GM19455 (cell line): ENCODE measurements at regions not wholly inside any gene's neighbourhood (a gene's known extent, or its start where the extent isn't known, plus 50 kb on each side); places are given as distances from the start of the nearest gene placed in this dataset.
"Not testable (repeated sequence)": the region's sequence is repeated elsewhere in the genome, so short reads cannot be mapped to it uniquely, and the experiment has no call there.

ENCODE experiments used
- ATAC-seq: cut with Tn5 transposase; IDR thresholded peaks from one replicate; pipeline ENCODE4 v1.9.1; 2021; ENCODE audit not compliant: unreplicated experiment

DNA sequence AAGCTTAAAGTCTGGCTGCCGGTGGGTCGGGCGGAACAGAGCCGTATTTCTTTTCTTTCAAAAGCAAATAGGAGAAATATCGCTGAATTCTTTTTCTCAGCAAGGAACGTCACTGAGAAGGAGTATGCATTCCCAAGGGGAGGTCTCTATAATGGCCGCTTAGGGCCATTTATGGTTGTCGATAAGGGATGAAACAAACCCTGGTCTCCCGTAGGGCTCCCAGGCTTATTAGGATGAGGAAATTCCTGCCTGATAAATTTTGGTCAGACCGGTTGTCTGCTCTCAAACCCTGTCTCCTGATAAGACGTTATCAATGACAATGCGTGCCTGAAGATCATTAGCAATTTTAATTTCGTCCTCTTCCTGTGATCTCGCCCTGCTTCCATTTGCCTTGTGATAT is 227.7 kb upstream of the ZEB2 start:
- no peak for ATAC-seq

DNA sequence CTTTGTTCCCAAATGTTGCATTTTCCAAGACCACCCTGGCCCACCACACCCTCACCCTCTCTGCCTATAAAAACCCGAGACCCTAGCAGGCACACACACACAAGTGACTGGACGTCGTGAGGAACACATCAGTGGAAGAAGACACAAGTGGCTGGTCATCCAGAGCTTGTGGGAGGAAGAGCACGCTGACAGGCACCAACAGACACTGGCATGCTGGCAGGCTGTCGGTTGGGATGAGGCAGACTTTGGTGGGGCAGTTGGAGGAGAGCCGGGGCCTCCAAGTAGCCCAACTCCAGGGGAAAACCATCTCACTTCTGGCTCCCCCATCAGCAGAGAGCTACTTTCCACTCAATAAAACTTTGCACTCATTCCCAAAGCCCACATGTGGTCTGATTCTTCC is 225.5 kb upstream of the ZEB2 start:
- ATAC-seq: no peak

DNA sequence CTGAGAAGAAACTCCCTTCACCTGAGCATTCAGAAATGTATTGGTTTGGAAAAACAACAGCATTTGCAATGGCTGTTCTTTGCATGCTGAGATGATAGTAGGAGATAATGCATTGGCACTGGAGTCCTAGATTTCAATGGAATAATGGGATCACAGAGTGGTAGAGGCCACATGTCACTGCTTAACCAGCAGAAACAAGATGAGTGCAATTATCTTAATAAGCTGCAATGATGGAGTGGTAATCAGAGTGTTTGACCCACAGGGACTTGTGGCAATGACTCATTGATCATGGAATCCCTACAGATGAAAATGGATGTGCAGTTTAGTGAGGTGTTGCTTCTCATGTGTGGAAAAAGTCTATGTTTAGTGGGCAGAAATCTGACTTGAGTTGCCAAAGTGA is 218.8 kb upstream of the ZEB2 start:
- no peak for ATAC-seq

DNA sequence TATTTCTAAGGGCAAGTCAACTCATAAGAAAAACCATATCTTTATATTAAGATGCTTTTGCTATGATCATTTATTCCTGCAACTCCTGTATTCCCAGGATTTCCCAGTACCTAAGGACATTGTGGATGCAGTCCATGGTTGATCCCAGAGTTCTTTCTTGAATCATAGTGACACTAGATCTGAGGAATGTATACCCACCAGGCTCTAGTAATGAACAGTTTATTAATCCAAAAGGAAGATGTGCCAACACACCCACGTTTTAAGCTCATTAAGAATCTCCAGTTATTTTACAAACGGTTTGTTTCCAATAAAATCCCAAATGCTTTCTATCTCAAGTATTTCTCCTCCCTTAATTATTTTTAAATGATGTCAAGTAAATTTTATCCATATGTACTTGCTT is 210.8 kb upstream of the ZEB2 start:
- no peak for ATAC-seq

DNA sequence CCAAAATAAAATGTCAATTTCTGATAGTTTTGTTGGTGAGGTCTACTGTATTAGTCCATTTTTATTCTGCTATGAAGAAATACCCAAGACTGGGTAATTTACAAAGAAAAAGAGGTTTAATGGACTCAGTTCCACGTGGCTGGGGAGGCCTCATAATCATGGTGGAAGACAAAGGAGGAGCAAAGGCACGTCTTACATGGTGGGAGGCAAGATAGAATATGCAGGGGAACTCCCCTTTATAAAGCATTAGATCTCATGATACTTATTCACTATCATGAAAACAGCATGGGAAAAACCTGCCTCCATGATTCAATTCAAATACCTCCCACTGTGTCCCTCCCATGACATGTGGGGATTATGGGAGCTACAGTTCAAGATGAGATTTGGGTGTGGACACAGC is 204.5 kb upstream of the ZEB2 start:
- ATAC-seq: not testable (repeated sequence)

GRCh38 chr2:144718376-144718775 is 198.5 kb upstream of the ZEB2 start:
- no peak for ATAC-seq

- no peak for ATAC-seq
Observed at GRCh38 chr2:144715992-144716391, 196.1 kb upstream of the ZEB2 start.

DNA sequence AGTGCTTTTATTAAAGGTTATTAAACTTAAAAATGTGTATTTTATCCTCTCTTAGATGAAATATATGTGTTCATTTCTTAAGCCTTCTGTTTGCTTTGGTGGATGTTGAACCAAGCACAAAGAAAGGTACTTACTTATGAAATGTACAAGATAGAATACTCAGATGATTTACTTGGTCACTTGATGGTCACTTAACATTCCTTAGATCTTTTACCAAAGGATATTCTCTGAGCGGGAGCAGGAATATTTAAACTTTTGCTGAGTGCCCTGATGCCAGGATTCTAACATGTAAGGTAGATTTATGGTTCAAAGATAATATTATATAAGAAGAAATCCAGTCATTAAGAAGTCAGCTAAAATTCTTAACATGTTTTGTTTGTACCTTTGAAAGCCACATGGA is 193.5 kb upstream of the ZEB2 start:
- no peak for ATAC-seq

GRCh38 chr2:144712550-144712940 is 192.6 kb upstream of the ZEB2 start:
- ATAC-seq: no peak

GRCh38 chr2:144711630-144712549 is 192.0 kb upstream of the ZEB2 start:
- ATAC-seq: no peak

DNA sequence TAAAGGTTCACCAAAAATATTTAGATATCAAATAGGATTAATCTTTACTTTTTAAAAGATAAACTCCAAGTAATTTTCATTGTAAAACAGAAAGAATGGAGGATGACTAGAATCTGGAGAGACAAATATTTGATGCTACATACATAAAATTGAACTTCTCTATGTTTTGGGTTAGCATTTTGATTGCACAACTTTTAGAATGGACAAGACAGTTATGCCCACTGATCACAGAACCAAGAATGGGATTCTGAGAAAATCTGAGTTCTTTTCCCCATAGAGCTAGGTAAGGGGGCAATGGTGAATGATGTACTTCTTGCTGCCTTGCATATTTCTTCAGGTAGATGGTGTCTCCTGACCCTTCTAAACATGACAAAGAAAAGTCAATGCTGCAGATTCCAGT is 191.2 kb upstream of the ZEB2 start:
- no peak for ATAC-seq

GRCh38 chr2:144708626-144709025 is 188.7 kb upstream of the ZEB2 start:
- ATAC-seq: no peak

- no peak for ATAC-seq
Observed at GRCh38 chr2:144707736-144708326, 187.9 kb upstream of the ZEB2 start.

- no peak for ATAC-seq
Observed at GRCh38 chr2:144706647-144707046, 186.7 kb upstream of the ZEB2 start.

DNA sequence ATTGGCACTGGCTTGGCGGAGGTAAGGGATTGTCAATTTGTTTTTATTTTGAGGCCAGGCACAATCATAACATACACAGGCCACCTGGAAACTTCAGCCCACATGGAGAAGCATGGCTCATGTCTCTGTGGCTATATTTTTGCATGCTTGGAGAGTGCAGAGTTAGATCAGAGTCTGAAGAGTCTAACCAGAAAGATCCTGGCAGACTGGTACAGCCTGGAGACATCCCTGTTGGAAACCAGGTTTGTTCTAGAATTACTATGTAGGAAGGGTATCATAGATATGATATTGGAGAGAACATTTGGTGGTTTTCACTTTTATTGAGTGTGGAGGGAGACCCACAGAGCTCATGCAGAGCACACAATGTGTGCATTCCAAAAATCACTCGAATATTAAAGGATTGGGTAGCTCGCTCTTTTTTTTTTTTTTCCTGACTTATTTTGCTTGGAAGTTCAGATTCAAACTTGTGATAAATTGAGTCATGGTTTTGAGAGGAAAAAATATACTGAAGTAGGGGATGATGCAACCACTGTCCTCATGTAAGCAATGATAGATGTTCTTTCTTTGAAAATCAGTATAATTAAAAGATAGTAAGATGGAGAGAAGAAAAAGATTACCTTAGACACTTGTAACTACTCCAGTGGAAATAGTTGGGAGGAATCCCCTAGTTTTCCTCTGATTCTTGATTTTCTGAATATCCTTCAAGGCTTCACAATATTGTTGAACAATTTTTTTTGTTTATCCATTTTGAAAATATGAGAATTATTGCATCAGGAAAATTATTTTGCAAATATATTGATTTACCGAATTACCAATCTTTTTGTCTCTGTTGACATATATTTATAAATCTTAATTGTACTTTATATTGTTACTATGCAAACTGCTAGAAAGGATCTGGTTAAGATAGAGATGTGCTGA is 185.7 kb upstream of the ZEB2 start:
- no peak for ATAC-seq

- no peak for ATAC-seq
Observed at GRCh38 chr2:144704709-144705095, 184.8 kb upstream of the ZEB2 start.

DNA sequence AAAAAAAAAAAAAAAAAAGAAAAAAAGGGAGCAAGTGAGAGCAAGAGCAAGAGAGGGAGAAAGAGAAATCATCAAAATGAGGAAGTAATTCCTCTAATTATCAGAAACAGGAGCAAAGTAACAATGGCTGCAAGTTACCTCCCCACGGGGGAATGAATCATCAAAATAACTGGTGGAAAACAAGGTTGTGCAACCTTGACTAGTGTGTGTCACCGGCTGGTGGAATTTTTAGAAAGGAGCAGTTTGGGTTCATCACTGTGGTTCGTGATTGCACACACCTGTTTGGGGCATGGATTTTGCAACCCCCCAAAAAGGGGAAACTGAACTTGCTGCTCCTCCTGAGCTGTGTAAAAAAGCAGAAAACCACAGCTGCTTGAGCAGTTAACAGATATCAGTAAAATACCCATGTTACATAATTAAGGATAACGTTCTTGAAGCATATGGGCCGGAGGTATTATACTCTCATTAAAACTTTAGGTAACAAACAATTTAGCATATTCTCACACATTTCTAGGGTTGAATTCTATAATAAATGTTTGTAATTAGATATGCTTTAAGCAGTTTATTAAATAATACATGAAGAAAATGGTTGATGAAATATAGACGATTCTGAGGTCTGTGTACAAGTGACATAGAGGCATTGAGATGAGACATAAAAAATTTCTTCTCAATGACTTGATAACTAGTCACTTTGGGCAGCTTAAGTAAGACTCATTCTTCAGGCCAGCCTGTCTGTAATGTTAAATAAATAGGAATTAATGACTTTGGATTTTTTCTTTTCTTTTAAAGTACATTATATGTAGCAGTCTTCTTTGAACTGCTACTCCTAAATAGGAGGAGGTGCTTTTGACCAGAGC is 184.2 kb upstream of the ZEB2 start:
- no peak for ATAC-seq

DNA sequence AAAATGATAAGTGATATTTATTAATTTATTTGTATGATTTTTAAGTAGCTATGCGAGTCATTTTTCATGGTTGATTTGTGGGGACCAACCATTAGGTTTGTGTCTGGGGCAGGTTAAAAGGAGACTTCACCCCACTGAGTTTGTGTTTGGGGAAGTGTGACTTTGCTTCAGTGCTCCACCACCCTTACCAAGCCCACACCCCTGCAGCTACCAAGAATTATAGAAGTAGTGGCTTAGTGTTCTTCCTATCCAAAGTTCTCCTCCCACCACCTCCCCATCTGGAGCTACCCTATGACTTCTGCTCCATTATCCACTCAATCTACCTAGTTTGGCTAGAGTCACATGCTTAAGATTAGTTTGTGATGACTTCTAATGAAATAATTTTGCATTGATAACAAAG is 182.1 kb upstream of the ZEB2 start:
- no peak for ATAC-seq

DNA sequence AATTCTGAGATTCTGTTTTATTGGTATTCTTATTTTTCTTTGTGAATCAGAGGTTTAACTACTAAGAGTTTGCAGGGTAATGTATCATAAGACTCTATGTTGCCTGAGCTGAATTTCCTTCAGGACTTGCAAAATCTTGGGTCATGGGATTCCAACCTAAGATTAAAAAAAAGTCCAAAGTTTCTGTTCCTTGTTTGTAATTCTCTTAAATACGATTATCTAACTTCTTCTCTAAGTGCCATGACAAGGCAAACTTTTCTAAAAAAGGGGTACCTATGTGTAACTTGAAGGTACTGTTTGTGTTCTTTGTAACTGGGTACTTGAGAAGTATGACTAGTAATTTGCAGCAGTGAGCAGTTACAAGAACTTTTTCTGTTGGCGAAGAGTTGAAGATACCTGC is 181.3 kb upstream of the ZEB2 start:
- ATAC-seq: no peak

GRCh38 chr2:144698156-144698555 is 178.2 kb upstream of the ZEB2 start:
- no peak for ATAC-seq

DNA sequence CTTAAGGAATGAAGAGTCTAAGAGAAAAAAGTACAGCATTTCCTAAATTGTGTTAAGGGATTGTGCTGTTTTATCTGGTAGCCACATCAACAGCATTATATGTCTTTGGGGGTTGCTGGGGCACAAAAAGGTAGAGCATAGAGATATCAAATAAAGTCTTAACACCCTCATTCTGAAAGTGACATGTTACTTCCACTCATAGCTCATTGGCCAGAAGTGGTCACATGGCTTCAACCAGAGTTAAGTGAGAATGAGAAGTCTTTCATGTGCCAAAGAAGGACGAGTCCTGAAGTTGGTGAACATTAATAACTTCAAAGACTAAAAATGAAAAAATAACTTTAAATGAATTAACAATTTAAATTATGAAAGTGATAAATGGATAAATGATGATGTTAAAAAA is 175.7 kb upstream of the ZEB2 start:
- no peak for ATAC-seq
